A673 (cell line): ENCODE measurements at regions not wholly inside any gene's neighbourhood (a gene's known extent, or its start where the extent isn't known, plus 50 kb on each side); places are given as distances from the start of the nearest gene placed in this dataset.

Experiments used
- CTCF ChIP-seq: fragments of 300-800, 200-600 bp; sonication (generic); conservative IDR thresholded peaks from 2 replicates; pipeline ENCODE4 v1.5.1; 2017; ENCODE audit warnings: low read depth, mild to moderate bottlenecking, antibody characterized with exemption, low read length, moderate library complexity, mixed read lengths
- EZH2 ChIP-seq: fragments of 200-600 bp; sonication (generic); IDR thresholded peaks from 2 replicates; pipeline ENCODE4 v1.6.1; 2017; ENCODE audit warnings: borderline replicate concordance, low read depth, mild to moderate bottlenecking, mixed read lengths, antibody characterized with exemption, low read length; ENCODE audit not compliant: poor library complexity, severe bottlenecking

GRCh38 chr1:47627471-47628370, 189.9 kb downstream of the FOXD2 start:
- no peak for TF ChIP-seq CTCF
- no peak for TF ChIP-seq EZH2
